ENCODE measurements at regions not wholly inside any gene's neighbourhood (a gene's known extent, or its start where the extent isn't known, plus 50 kb on each side); places are given as distances from the start of the nearest gene placed in this dataset.

DNA sequence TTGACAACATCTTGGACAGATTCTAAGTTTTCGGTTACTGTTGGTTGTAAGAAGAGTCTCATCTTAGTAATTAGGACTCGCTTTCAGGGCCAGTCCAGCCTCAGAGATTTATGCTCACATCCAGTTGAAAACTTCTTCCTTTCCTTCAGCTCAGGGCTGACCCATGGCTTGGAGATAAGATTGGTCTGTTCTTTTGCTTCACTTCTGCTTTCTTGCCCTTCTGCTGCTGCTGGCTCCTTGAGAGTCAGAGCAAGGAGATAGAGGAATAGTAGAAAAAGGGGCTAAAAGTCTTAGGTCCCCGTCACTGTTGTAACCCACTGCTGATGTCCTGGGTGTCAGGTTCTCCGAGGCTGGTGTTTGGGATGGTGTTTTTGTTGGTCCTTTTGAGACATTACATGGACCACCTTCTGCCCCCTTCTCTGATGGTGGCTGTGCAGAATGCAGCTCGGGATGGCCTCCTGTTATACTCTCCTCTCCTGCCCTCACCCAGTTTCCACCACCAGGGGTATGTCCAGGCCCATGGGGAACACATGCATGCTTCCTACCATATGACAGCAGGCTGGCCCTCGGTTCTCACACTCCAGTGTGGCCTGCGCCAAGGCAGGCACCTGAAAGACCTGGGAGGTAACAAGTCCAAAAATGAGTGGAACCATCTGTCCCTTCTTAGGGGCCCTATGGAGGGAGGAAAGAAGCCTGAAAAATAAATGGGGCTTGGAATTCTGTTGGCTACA is 67.8 kb upstream of the PCBD1 start:
- no peak for DNase-seq
- no peak overlapping the region for H3K27ac Mint-ChIP-seq

DNA sequence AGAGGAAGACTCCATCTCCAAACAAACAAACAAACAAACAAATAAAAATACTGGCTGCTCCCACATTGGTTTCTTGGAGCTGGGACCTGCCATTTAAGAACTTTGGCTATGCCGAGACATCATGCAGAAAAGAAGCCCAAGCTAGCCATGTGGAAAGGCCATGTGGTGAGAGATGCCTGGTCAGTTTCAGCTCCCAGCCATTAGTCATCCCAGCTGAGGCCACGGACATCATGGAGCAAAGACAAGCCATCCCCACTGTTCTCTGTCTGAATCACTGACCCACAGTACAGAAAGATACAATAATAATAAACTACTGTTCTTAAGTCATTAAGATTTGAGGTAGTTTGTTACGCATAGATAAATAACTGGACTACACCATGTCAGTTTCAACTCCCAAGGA is 70.0 kb upstream of the PCBD1 start:
- H3K9me3 Mint-ChIP-seq, result no peaks in the 10 kb centered on the region
- no peak overlapping the region for H3K4me3 ChIP-seq (ENCODE audit: low read length)
- TF ChIP-seq, protein P1, sequence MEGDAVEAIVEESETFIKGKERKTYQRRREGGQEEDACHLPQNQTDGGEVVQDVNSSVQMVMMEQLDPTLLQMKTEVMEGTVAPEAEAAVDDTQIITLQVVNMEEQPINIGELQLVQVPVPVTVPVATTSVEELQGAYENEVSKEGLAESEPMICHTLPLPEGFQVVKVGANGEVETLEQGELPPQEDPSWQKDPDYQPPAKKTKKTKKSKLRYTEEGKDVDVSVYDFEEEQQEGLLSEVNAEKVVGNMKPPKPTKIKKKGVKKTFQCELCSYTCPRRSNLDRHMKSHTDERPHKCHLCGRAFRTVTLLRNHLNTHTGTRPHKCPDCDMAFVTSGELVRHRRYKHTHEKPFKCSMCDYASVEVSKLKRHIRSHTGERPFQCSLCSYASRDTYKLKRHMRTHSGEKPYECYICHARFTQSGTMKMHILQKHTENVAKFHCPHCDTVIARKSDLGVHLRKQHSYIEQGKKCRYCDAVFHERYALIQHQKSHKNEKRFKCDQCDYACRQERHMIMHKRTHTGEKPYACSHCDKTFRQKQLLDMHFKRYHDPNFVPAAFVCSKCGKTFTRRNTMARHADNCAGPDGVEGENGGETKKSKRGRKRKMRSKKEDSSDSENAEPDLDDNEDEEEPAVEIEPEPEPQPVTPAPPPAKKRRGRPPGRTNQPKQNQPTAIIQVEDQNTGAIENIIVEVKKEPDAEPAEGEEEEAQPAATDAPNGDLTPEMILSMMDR (IDR thresholded peaks at IDR 0.05), result no peak
- H3K36me3 ChIP-seq (ENCODE audit: control insufficient read depth, insufficient read depth, low read length), result no peaks in the 10 kb centered on the region
- H3K27ac Mint-ChIP-seq, result no peak overlapping the region
- ATAC-seq, result no peak
- intact Hi-C loops (cut with micrococcal nuclease), result no loop called here
- no peaks in the 10 kb centered on the region for H3K4me1 Mint-ChIP-seq
- H3K4me3 Mint-ChIP-seq, result no peak overlapping the region
- no peaks in the 10 kb centered on the region for H3K4me1 ChIP-seq (ENCODE audit: control insufficient read depth, insufficient read depth, low read length)
- H3K9me3 ChIP-seq (ENCODE audit: control insufficient read depth, insufficient read depth, low read length), result no peaks in the 10 kb centered on the region
- H3K27me3 ChIP-seq (ENCODE audit: control insufficient read depth, insufficient read depth, low read length), result no peaks in the 10 kb centered on the region
- 91% methylated on average over 3 of the region's 3 CpGs for WGBS (ENCODE audit: insufficient coverage)
- no peaks in the 10 kb centered on the region for H3K36me3 Mint-ChIP-seq
- DNase-seq, result no peak
- H3K27me3 Mint-ChIP-seq (ENCODE audit: low read depth in 2 of 2), result peaks cover 0 to 3% of the 10 kb centered on the region in 2 donors
- no peak overlapping the region for H3K27ac ChIP-seq (ENCODE audit: low read length)

More for the DNA sequence above, 67.8 kb upstream of the PCBD1 start:
- intact Hi-C loops (cut with micrococcal nuclease), result no loop called here
- TF ChIP-seq, protein P1 (IDR thresholded peaks at IDR 0.05), result no peak
- H3K4me1 ChIP-seq (ENCODE audit: control insufficient read depth, insufficient read depth, low read length), result no peaks in the 10 kb centered on the region
- Mint-ChIP-seq H3K27me3 (ENCODE audit: low read depth in 2 of 2) (peaks cover 0 to 3% of the 10 kb centered on the region in 2 donors), H3K4me1 (no peaks in the 10 kb centered on the region), H3K4me3 (no peak overlapping the region), H3K36me3 (no peaks in the 10 kb centered on the region), H3K9me3 (no peaks in the 10 kb centered on the region)
- no peak overlapping the region for H3K27ac ChIP-seq (ENCODE audit: low read length)
- no peaks in the 10 kb centered on the region for H3K27me3 ChIP-seq (ENCODE audit: control insufficient read depth, insufficient read depth, low read length)
- ATAC-seq, result peak in 1 of 3 donors; percentile 39
- 69% methylated on average over 7 of the region's 7 CpGs for WGBS (ENCODE audit: insufficient coverage)
- no peaks in the 10 kb centered on the region for H3K36me3 ChIP-seq (ENCODE audit: control insufficient read depth, insufficient read depth, low read length)
- H3K9me3 ChIP-seq (ENCODE audit: control insufficient read depth, insufficient read depth, low read length), result no peaks in the 10 kb centered on the region
- H3K4me3 ChIP-seq (ENCODE audit: low read length), result no peak overlapping the region

DNA sequence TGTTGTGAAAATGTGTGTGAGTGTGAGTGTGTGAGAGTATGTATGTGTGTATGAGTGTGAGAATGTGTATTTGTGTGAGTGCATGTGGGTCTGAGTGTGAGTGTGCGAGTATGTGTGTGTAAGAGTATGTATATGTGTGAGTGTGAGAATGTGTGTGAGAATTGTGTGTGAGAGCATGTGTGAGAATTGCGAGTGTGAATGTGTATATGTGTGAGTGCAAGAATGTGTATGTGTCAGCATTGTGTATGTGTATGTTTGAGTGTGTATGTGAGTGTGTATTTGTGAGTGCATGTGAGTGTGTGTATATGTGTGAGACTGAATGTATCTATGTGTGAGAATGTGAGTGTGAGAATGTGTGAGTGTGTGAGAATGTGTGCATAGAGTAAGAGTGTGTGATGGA is 72.0 kb upstream of the PCBD1 start:
- Mint-ChIP-seq H3K27ac (no peak overlapping the region), H3K9me3 (no peaks in the 10 kb centered on the region), H3K27me3 (ENCODE audit: low read depth in 2 of 2) (peaks cover 0 to 7% of the 10 kb centered on the region in 2 donors), H3K4me1 (no peaks in the 10 kb centered on the region), H3K36me3 (no peaks in the 10 kb centered on the region), H3K4me3 (no peak overlapping the region)
- no peak for DNase-seq
- no peaks in the 10 kb centered on the region for H3K36me3 ChIP-seq (ENCODE audit: control insufficient read depth, insufficient read depth, low read length)
- intact Hi-C loops (cut with micrococcal nuclease), result no loop called here
- H3K4me3 ChIP-seq (ENCODE audit: low read length), result no peak overlapping the region
- TF ChIP-seq, protein P1 (IDR thresholded peaks at IDR 0.05), result no peak
- ATAC-seq, result no peak
- 99% methylated on average over 2 of the region's 2 CpGs for WGBS (ENCODE audit: insufficient coverage)
- H3K4me1 ChIP-seq (ENCODE audit: control insufficient read depth, insufficient read depth, low read length), result no peaks in the 10 kb centered on the region
- no peak overlapping the region for H3K27ac ChIP-seq (ENCODE audit: low read length)
- H3K9me3 ChIP-seq (ENCODE audit: control insufficient read depth, insufficient read depth, low read length), result no peaks in the 10 kb centered on the region
- H3K27me3 ChIP-seq (ENCODE audit: control insufficient read depth, insufficient read depth, low read length), result no peaks in the 10 kb centered on the region
